ENCODE measurements at regions not wholly inside any gene's neighbourhood (a gene's known extent, or its start where the extent isn't known, plus 50 kb on each side); places are given as distances from the start of the nearest gene placed in this dataset.

GRCh38 chr2:21924640-21925285 lies 801.0 kb downstream of the TDRD15 start:
- no peaks in the 10 kb centered on the region for H3K4me1 ChIP-seq (ENCODE audit: control insufficient read depth, insufficient read depth, low read length)
- H3K27me3 ChIP-seq (ENCODE audit: control insufficient read depth, insufficient read depth, low read length) = no peaks in the 10 kb centered on the region
- H3K36me3 ChIP-seq (ENCODE audit: control insufficient read depth, insufficient read depth, low read length) = no peaks in the 10 kb centered on the region
- H3K27ac ChIP-seq (ENCODE audit: low read depth, low read length) = no peak overlapping the region
- H3K9ac ChIP-seq (ENCODE audit: low read length) = no peak overlapping the region
- H3K4me3 ChIP-seq (ENCODE audit: low read length) = no peak overlapping the region

- Histone ChIP-seq H3K27ac (ENCODE audit: low read depth, low read length) (no peak overlapping the region), H3K27me3 (ENCODE audit: control insufficient read depth, insufficient read depth, low read length) (no peaks in the 10 kb centered on the region), H3K4me3 (ENCODE audit: low read length) (no peak overlapping the region), H3K9ac (ENCODE audit: low read length) (no peak overlapping the region), H3K4me1 (ENCODE audit: control insufficient read depth, insufficient read depth, low read length) (no peaks in the 10 kb centered on the region), H3K36me3 (ENCODE audit: control insufficient read depth, insufficient read depth, low read length) (no peaks in the 10 kb centered on the region)
Observed at GRCh38 chr2:21928292-21928691, 804.5 kb downstream of the TDRD15 start.

DNA sequence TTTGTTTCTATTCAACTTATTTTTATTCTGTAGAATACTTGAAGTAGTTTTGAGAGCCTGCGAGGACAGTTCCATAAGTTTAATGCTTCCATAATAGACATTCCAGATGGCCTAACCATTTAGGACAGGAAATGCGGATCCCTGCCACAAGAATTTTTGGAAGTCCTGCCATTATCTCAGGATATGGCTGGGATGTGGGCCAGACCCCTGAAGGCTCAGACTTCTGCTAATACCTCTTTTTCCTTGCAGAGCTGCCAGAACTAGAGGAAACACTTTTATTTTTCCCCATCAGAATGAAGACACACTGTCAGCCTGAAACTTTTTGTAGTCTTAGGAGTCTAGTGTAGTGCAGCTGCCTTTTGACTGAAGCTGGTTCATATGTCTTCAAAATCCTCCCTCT lies 806.5 kb downstream of the TDRD15 start:
- Histone ChIP-seq H3K4me1 (ENCODE audit: control insufficient read depth, insufficient read depth, low read length) (no peaks in the 10 kb centered on the region), H3K9ac (ENCODE audit: low read length) (no peak overlapping the region), H3K36me3 (ENCODE audit: control insufficient read depth, insufficient read depth, low read length) (no peaks in the 10 kb centered on the region), H3K27me3 (ENCODE audit: control insufficient read depth, insufficient read depth, low read length) (no peaks in the 10 kb centered on the region), H3K27ac (ENCODE audit: low read depth, low read length) (no peak overlapping the region), H3K4me3 (ENCODE audit: low read length) (no peak overlapping the region)

DNA sequence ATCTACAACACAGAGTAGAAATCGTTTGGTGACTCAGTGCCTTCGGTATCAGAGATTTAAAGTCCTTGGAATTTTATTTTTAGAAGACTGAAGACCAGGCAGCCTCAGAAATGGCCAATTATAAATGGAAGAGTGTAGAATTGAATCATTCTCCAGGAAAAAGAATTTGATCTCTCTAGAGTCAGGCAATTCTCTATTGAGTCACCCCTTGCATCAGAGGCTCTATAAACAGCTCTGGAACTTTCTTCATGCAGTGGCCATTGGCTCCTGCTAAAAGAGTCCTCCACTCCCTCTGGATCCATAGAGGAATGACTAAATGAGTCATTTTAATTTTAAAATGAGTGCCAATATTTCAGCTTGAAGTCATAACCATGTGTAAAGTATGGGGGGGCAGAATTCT lies 816.2 kb downstream of the TDRD15 start:
- no peak overlapping the region for H3K9ac ChIP-seq (ENCODE audit: low read length)
- H3K4me3 ChIP-seq (ENCODE audit: low read length) = no peak overlapping the region
- no peak overlapping the region for H3K27ac ChIP-seq (ENCODE audit: low read depth, low read length)
- no peaks in the 10 kb centered on the region for H3K27me3 ChIP-seq (ENCODE audit: control insufficient read depth, insufficient read depth, low read length)
- no peaks in the 10 kb centered on the region for H3K36me3 ChIP-seq (ENCODE audit: control insufficient read depth, insufficient read depth, low read length)
- H3K4me1 ChIP-seq (ENCODE audit: control insufficient read depth, insufficient read depth, low read length) = no peaks in the 10 kb centered on the region

DNA sequence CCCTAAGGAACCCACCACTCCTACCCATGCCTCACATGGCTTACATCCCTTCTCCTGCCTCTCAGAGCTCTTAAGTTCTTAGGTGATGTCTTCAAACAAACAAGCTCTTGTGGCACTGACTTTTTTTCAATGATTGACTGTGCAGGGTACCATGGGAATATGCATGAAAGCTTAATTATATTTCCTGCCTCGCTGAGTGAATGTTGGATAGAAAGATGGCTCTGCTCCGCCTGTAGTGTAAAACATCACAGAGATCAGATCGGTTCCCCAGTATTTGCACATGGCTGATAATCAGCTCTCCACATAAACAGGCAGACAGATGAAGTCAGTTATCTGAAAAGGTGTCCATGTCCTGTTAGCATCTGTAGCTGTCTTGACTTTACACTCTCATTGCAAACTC lies 820.8 kb downstream of the TDRD15 start:
- H3K4me1 ChIP-seq (ENCODE audit: control insufficient read depth, insufficient read depth, low read length) = no peaks in the 10 kb centered on the region

GRCh38 chr2:21945658-21946057 lies 821.9 kb downstream of the TDRD15 start:
- no peak overlapping the region for H3K4me3 ChIP-seq (ENCODE audit: low read length)
- H3K27ac ChIP-seq (ENCODE audit: low read depth, low read length) = no peak overlapping the region
- no peaks in the 10 kb centered on the region for H3K4me1 ChIP-seq (ENCODE audit: control insufficient read depth, insufficient read depth, low read length)
- H3K36me3 ChIP-seq (ENCODE audit: control insufficient read depth, insufficient read depth, low read length) = no peaks in the 10 kb centered on the region
- H3K9ac ChIP-seq (ENCODE audit: low read length) = no peak overlapping the region
- H3K27me3 ChIP-seq (ENCODE audit: control insufficient read depth, insufficient read depth, low read length) = no peaks in the 10 kb centered on the region

More for the DNA sequence above, 820.8 kb downstream of the TDRD15 start:
- H3K36me3 ChIP-seq (ENCODE audit: control insufficient read depth, insufficient read depth, low read length) = no peaks in the 10 kb centered on the region
- no peak overlapping the region for H3K9ac ChIP-seq (ENCODE audit: low read length)
- H3K27me3 ChIP-seq (ENCODE audit: control insufficient read depth, insufficient read depth, low read length) = no peaks in the 10 kb centered on the region
- H3K4me3 ChIP-seq (ENCODE audit: low read length) = no peak overlapping the region
- no peak overlapping the region for H3K27ac ChIP-seq (ENCODE audit: low read depth, low read length)

DNA sequence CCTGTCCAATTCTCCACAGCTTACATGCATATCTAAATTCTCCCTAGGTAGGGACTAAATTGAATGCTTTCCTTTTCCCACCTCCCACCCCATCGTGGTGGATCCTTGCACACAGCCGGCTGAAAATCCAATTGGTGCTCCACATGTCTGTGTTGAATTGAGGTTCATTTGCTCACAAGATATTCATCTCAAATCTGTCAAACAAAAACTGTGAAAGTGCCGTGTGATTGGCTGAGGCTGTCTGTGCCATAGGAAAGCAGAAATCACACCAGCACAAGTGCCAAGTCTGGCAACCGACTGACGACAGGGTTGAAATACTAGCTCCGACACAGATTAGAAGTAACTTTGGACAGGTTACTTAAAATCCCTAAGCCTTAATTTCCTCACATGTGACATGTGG lies 823.3 kb downstream of the TDRD15 start:
- Histone ChIP-seq H3K4me1 (ENCODE audit: control insufficient read depth, insufficient read depth, low read length) (no peaks in the 10 kb centered on the region), H3K36me3 (ENCODE audit: control insufficient read depth, insufficient read depth, low read length) (no peaks in the 10 kb centered on the region), H3K27ac (ENCODE audit: low read depth, low read length) (no peak overlapping the region), H3K4me3 (ENCODE audit: low read length) (no peak overlapping the region), H3K27me3 (ENCODE audit: control insufficient read depth, insufficient read depth, low read length) (no peaks in the 10 kb centered on the region), H3K9ac (ENCODE audit: low read length) (no peak overlapping the region)

DNA sequence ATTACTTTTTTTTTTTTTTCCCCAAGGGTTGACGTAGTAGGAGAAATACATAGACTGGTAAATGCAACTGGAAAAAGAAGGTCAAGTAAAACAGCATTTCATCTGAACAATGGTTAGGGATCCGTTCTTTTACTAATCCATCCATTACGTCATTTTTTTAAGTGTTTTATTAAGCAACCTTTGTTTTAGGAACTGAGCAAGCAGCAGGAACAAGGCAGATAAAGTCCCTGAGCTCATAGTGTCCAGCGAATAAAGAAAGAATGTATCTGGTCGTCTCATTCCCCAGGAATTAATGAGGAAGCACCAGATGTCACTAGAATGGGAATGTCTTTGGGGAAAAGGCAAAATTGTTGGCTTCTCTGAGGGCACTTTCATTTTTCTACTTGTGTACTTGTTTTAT lies 842.4 kb downstream of the TDRD15 start:
- H3K4me3 ChIP-seq (ENCODE audit: low read length) = no peak overlapping the region
- no peak overlapping the region for H3K9ac ChIP-seq (ENCODE audit: low read length)
- H3K4me1 ChIP-seq (ENCODE audit: control insufficient read depth, insufficient read depth, low read length) = no peaks in the 10 kb centered on the region
- H3K27ac ChIP-seq (ENCODE audit: low read depth, low read length) = no peak overlapping the region
- H3K27me3 ChIP-seq (ENCODE audit: control insufficient read depth, insufficient read depth, low read length) = no peaks in the 10 kb centered on the region
- H3K36me3 ChIP-seq (ENCODE audit: control insufficient read depth, insufficient read depth, low read length) = no peaks in the 10 kb centered on the region

GRCh38 chr2:21970971-21971370 lies 847.2 kb downstream of the TDRD15 start:
- Histone ChIP-seq H3K4me1 (ENCODE audit: control insufficient read depth, insufficient read depth, low read length) (no peaks in the 10 kb centered on the region), H3K9ac (ENCODE audit: low read length) (no peak overlapping the region), H3K4me3 (ENCODE audit: low read length) (no peak overlapping the region), H3K36me3 (ENCODE audit: control insufficient read depth, insufficient read depth, low read length) (no peaks in the 10 kb centered on the region), H3K27me3 (ENCODE audit: control insufficient read depth, insufficient read depth, low read length) (no peaks in the 10 kb centered on the region), H3K27ac (ENCODE audit: low read depth, low read length) (no peak overlapping the region)

GRCh38 chr2:21972586-21972985 lies 848.8 kb downstream of the TDRD15 start:
- Histone ChIP-seq H3K4me3 (ENCODE audit: low read length) (no peak overlapping the region), H3K9ac (ENCODE audit: low read length) (no peak overlapping the region), H3K36me3 (ENCODE audit: control insufficient read depth, insufficient read depth, low read length) (no peaks in the 10 kb centered on the region), H3K27me3 (ENCODE audit: control insufficient read depth, insufficient read depth, low read length) (no peaks in the 10 kb centered on the region), H3K4me1 (ENCODE audit: control insufficient read depth, insufficient read depth, low read length) (no peaks in the 10 kb centered on the region), H3K27ac (ENCODE audit: low read depth, low read length) (no peak overlapping the region)

- H3K9ac ChIP-seq (ENCODE audit: low read length) = no peak overlapping the region
- H3K4me3 ChIP-seq (ENCODE audit: low read length) = no peak overlapping the region
- H3K27ac ChIP-seq (ENCODE audit: low read depth, low read length) = no peak overlapping the region
- no peaks in the 10 kb centered on the region for H3K36me3 ChIP-seq (ENCODE audit: control insufficient read depth, insufficient read depth, low read length)
- H3K27me3 ChIP-seq (ENCODE audit: control insufficient read depth, insufficient read depth, low read length) = no peaks in the 10 kb centered on the region
- H3K4me1 ChIP-seq (ENCODE audit: control insufficient read depth, insufficient read depth, low read length) = no peaks in the 10 kb centered on the region
Observed at GRCh38 chr2:21981127-21981526, 857.4 kb downstream of the TDRD15 start.

GRCh38 chr2:21993002-21993401 lies 869.2 kb downstream of the TDRD15 start:
- Histone ChIP-seq H3K27ac (ENCODE audit: low read depth, low read length) (no peak overlapping the region), H3K4me1 (ENCODE audit: control insufficient read depth, insufficient read depth, low read length) (no peaks in the 10 kb centered on the region), H3K4me3 (ENCODE audit: low read length) (no peak overlapping the region), H3K9ac (ENCODE audit: low read length) (no peak overlapping the region), H3K27me3 (ENCODE audit: control insufficient read depth, insufficient read depth, low read length) (no peaks in the 10 kb centered on the region), H3K36me3 (ENCODE audit: control insufficient read depth, insufficient read depth, low read length) (no peaks in the 10 kb centered on the region)

DNA sequence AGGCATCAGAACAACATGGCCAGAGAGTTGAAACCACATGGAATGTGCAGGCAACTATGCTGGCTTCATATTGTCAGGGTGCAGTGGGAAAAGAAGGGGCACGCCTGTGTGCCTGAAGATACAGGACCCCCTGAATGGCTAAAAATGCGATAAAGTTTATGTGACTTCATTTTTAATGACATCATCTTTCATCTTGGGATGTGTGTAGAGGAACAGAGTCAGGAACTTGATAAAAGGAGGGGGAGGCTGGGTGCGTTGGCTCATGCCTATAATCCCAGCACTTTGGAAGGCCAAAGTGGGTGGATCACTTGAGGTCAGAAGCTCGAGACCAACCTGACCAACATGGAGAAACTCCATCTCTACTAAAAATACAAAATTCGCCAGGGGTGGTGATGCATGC lies 872.6 kb downstream of the TDRD15 start:
- Histone ChIP-seq H3K9ac (ENCODE audit: low read length) (no peak overlapping the region), H3K36me3 (ENCODE audit: control insufficient read depth, insufficient read depth, low read length) (no peaks in the 10 kb centered on the region), H3K27me3 (ENCODE audit: control insufficient read depth, insufficient read depth, low read length) (no peaks in the 10 kb centered on the region), H3K4me1 (ENCODE audit: control insufficient read depth, insufficient read depth, low read length) (no peaks in the 10 kb centered on the region), H3K4me3 (ENCODE audit: low read length) (no peak overlapping the region), H3K27ac (ENCODE audit: low read depth, low read length) (no peak overlapping the region)

Measured in rectal smooth muscle tissue (tissue), 1 donor.